ENCODE measurements at regions not wholly inside any gene's neighbourhood (a gene's known extent, or its start where the extent isn't known, plus 50 kb on each side); places are given as distances from the start of the nearest gene placed in this dataset.

DNA sequence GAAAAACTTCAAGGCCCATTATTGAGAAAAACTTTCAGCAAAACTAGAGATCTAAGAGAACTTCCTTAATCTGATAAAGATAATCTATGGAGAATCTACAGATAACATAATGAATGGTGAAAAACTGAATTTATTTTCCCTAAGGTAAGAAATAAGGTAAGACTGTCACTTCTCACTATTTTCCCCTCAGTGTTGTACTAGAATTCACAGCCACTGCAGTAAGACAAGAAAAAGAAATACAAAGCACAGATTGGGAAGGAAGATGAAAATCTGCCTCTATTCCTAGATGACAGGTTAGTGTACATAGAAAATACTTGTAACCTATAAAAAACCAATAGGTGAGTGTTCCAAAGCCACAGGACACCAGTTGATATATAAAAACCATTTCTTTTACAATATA, 220.7 kb upstream of the SHH start:
- Histone ChIP-seq H3K36me3 (no peaks in the 10 kb centered on the region), H3K27ac (no peak overlapping the region), H3K4me3 (no peak overlapping the region), H3K4me1 (no peaks in the 10 kb centered on the region), H3K27me3 (peaks cover 0 to 14% of the 10 kb centered on the region in 2 donors), H3K9me3 (peaks cover 0 to 4% of the 10 kb centered on the region in 2 donors)
- TF ChIP-seq, protein P1, sequence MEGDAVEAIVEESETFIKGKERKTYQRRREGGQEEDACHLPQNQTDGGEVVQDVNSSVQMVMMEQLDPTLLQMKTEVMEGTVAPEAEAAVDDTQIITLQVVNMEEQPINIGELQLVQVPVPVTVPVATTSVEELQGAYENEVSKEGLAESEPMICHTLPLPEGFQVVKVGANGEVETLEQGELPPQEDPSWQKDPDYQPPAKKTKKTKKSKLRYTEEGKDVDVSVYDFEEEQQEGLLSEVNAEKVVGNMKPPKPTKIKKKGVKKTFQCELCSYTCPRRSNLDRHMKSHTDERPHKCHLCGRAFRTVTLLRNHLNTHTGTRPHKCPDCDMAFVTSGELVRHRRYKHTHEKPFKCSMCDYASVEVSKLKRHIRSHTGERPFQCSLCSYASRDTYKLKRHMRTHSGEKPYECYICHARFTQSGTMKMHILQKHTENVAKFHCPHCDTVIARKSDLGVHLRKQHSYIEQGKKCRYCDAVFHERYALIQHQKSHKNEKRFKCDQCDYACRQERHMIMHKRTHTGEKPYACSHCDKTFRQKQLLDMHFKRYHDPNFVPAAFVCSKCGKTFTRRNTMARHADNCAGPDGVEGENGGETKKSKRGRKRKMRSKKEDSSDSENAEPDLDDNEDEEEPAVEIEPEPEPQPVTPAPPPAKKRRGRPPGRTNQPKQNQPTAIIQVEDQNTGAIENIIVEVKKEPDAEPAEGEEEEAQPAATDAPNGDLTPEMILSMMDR (IDR thresholded peaks at IDR 0.05) = no peak
- ATAC-seq (no peak), DNase-seq (no peak)
- intact Hi-C loops (cut with DNase I) = no loop called here

DNA sequence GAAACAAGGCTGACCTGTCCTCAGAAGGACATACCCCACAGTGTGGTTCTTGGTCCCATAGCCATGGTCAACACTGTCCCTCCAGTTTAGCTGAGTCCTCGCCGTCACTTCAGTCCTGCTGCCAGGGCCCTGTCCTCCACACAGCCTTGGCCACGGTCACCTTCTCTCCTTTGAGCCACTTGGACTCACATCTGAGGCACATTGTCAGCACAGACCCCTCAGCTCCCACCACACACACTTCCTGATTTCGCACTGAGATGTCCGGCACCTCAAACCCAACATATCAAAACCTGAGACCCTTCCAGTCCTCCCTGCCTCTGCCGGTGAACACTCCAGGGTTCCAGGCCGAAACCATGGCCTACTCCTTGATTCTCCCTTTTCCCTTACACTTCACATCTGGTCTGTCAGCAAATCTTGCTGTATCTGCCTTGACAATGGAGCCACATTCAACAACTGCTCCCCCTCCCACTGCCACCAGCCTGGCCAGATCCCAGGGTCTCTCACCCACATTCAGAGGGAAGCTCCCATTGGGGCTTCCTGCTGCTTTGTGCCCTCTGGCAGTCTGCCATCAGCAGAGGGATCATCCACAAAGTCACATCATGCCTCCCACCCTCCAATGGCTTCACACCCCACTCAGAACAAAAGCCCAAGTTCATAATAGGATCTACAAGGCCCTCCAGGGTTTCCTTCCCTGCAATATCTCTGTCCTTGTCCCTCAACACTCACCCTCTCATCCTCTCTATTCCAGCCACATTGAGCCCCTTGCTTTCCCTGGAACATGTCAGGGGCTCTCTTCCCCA, 219.6 kb upstream of the SHH start:
- H3K27me3 ChIP-seq = peaks cover 0 to 14% of the 10 kb centered on the region in 2 donors
- no peak overlapping the region for H3K27ac ChIP-seq
- no peaks in the 10 kb centered on the region for H3K4me1 ChIP-seq
- DNase-seq (no peak), ATAC-seq (no peak)
- no peaks in the 10 kb centered on the region for H3K36me3 ChIP-seq
- TF ChIP-seq, protein P1 (IDR thresholded peaks at IDR 0.05) = no peak
- H3K9me3 ChIP-seq = peaks cover 0 to 4% of the 10 kb centered on the region in 2 donors
- intact Hi-C loops (cut with DNase I) = no loop called here
- no peak overlapping the region for H3K4me3 ChIP-seq

DNA sequence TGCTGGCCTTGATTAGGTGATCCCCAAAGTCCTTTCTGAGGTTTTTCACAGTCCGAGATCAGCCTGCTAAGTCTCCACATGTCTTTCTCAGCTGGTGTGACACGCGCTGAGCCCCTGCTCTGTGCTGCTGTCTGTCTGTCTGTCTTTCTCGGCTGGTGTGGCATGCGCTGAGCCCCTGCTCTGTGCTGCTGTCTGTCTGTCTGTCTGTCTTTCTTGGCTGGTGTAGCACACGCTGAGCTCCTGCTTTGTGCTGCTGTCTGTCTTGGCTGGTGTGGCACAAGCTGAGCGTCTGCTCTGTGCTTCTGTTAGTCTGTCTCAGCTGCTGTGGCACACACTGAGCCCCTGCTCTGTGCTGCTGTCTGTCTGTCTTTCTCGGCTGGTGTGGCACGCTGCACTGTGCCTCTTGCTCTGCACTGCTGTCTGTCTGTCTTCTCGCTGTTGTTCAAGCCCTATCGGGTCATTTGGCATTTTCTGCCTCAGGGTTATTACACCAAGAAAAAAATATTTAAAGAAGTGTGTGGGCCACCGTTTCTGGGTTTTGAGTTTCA, 217.3 kb upstream of the SHH start:
- no peaks in the 10 kb centered on the region for H3K4me1 ChIP-seq
- DNase-seq = no peak
- intact Hi-C loops (cut with DNase I) = no loop called here
- H3K27ac ChIP-seq = no peak overlapping the region
- no peak for ATAC-seq
- TF ChIP-seq, protein P1 (IDR thresholded peaks at IDR 0.05) = no peak
- H3K36me3 ChIP-seq = no peaks in the 10 kb centered on the region
- peaks cover 0 to 4% of the 10 kb centered on the region in 2 donors for H3K9me3 ChIP-seq
- H3K4me3 ChIP-seq = no peak overlapping the region
- peaks cover 0 to 14% of the 10 kb centered on the region in 2 donors for H3K27me3 ChIP-seq

DNA sequence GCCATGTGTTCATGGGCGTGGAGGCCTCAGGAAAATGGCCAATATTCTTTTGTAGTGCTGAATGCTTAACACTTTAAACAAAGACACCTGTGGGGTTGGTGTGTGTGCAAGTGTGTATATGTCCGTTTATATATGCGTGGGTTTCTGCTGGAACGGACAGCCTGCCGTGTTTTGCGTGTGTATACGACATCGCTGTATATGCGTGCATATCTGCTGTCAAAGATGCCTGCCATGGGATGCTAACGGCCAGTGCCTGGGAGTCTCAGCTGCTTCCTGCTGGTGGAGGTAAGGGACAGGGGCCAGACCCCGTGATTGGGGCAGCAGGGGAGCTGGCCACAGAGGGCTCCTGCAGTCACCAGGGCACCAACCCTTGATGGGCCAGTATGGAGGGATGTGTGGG, 216.3 kb upstream of the SHH start:
- Histone ChIP-seq H3K4me1 (no peaks in the 10 kb centered on the region), H3K36me3 (no peaks in the 10 kb centered on the region), H3K9me3 (no peaks in the 10 kb centered on the region), H3K27ac (no peak overlapping the region), H3K27me3 (peaks cover 0 to 14% of the 10 kb centered on the region in 2 donors), H3K4me3 (no peak overlapping the region)
- intact Hi-C loops (cut with DNase I) = no loop called here
- no peak for ATAC-seq
- no peak for DNase-seq
- TF ChIP-seq, protein P1 (IDR thresholded peaks at IDR 0.05) = no peak

DNA sequence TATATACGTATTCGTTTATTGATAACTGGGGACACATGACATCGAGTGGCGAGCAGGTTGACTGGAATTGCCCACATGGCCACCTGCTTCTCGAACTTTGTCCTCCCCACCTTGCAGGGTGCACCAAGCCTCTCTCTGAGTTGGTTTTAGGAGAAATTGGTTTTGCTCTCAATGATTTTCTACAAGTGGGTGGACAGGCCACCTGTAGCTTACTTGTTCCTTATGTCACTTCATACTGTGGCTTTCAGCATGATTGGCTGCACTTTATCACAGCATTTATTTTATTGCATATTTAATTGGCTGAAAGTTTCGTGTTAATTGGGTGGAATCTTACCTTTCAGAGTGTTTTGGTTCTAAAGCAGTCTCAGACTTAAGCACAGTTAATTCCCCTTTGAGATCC, 215.6 kb upstream of the SHH start:
- Histone ChIP-seq H3K27me3 (peaks cover 0 to 14% of the 10 kb centered on the region in 2 donors), H3K9me3 (no peaks in the 10 kb centered on the region), H3K4me3 (no peak overlapping the region), H3K36me3 (no peaks in the 10 kb centered on the region), H3K4me1 (no peaks in the 10 kb centered on the region), H3K27ac (no peak overlapping the region)
- intact Hi-C loops (cut with DNase I) = no loop called here
- no peak for DNase-seq
- no peak for ATAC-seq
- TF ChIP-seq, protein P1 (IDR thresholded peaks at IDR 0.05) = no peak

Measured in left lung (tissue), 4 donors.